GM18505 (cell line): ENCODE measurements at regions not wholly inside any gene's neighbourhood (a gene's known extent, or its start where the extent isn't known, plus 50 kb on each side); places are given as distances from the start of the nearest gene placed in this dataset.

Experiments
- ATAC-seq: cut with Tn5 transposase; IDR thresholded peaks from one replicate; pipeline ENCODE4 v1.9.1; 2021; ENCODE audit not compliant: unreplicated experiment
- POLR2A ChIP-seq: IDR thresholded peaks from 4 replicates; pipeline ENCODE4 v1.6.1; 2011; ENCODE audit warnings: borderline replicate concordance; ENCODE audit not compliant: insufficient read depth, insufficient read length; ENCODE audit errors: extremely low read depth

DNA sequence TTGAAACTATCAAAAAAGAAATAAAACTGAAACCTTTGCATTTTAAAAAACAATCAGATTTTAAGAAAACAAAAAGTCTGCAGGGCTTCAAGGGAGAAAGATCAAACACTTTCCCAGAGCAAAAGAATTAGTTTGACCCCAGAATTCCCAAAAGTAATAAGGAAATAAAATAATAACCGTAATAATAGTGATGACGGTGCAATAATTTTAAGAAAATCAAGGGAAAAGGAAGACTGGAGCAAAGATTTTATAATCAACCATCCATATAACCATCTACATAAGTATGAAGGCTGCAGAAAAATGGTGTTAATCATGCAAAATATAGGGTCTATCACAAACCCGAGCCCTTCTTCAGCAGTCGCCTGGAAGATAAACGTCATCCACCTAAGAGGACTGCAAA is 634.8 kb downstream of the GALR1 start:
- no peak for ATAC-seq
- TF ChIP-seq POLR2A: no peak

- no peak for ATAC-seq
- no peak for TF ChIP-seq POLR2A
These were observed 644.4 kb downstream of the GALR1 start for GRCh38 chr18:77894060-77894459.

- no peak for TF ChIP-seq POLR2A
- ATAC-seq: no peak
These were observed 645.6 kb downstream of the GALR1 start for GRCh38 chr18:77895250-77895649.

DNA sequence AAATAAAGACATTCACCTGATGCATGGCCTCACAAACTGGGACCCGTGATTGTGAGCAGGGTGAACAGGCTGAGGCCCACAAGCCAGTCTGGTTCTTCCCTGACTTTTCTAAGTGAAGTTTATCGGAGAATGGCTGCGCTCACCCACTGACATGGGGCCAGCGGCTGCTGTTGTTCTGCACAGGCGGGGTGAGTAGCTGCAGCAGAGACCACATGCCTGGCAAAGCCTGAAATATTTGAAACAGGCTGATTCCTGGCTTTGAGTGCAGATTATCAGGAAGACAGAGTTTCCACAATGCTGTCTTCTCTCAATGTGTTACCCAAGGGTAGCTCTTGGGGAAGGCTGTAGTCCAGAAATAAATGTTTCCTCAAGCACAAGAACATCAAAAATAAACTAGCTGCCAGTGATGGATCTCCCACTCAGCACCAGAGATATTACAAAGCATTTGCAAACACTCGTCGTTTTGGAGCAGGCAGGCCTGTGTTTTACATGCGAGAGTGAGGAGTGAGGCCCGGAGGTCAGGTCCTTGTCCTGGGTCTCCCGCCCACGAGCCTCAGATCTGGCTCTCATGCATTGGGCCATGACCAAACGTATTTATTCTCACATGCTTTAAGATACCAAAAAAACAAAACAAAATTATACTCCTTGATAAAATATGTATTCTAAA is 647.1 kb downstream of the GALR1 start:
- ATAC-seq: no peak
- no peak for TF ChIP-seq POLR2A

- no peak for ATAC-seq
- TF ChIP-seq POLR2A: no peak
These were observed 648.0 kb downstream of the GALR1 start for GRCh38 chr18:77897606-77898005.

DNA sequence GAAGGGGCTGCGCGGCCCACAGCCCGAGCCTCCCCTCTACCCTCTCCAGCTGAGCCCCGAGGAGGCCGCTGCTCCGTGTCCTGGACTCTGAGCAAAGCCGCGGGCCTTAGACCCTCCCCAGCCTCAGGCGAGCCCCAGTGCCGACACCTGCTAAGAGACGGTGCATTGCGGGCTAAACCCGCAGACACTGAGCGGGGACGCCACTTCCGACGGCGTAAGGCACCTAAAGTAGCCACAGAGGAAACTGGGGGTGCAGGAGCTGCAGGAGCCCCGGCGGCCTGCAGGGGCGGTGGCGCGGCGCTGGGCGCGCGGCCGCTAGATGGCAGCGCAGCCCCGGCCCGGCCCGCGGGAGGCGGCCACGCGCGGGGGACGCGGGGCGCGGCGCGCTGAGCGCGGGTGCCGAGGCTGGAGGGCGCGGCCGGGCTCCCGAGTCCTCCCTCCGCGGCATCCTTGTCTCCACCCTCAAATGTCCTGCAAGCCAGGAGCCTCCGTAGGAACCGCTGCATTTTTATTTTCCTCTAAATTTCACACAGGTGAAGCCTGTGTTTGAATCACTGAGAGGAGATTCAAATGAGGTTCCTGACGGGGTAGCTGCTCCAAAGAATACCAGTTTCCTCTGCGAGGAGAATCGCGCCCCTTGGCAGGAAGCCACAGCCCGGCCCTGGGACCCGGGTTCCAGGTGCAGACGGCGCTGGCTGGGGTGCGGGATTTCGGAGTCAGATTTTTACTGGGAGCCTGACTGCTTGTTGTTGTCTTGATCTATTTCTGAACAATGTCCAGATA is 650.5 kb downstream of the GALR1 start:
- ATAC-seq: peak; percentile 99
- TF ChIP-seq POLR2A: no peak

DNA sequence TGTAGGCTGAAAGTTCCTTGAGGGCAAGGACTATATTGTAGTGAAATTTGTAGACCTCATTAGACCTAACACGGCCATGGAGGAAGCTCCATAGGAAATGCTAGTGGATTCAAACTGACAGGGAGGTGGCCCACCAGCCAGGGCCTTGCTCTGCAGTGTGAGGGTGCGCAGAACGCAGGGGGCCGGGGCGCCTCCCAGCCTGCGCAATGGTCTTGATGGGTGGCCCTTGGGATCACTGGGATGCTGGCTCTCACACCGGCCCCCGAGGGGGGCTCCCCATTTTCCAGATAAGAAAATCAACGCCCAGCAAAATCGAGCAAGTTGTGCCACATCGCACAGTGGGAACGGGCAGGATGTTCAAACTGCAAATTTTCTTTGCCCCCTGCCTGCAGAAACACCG is 655.4 kb downstream of the GALR1 start:
- no peak for ATAC-seq

DNA sequence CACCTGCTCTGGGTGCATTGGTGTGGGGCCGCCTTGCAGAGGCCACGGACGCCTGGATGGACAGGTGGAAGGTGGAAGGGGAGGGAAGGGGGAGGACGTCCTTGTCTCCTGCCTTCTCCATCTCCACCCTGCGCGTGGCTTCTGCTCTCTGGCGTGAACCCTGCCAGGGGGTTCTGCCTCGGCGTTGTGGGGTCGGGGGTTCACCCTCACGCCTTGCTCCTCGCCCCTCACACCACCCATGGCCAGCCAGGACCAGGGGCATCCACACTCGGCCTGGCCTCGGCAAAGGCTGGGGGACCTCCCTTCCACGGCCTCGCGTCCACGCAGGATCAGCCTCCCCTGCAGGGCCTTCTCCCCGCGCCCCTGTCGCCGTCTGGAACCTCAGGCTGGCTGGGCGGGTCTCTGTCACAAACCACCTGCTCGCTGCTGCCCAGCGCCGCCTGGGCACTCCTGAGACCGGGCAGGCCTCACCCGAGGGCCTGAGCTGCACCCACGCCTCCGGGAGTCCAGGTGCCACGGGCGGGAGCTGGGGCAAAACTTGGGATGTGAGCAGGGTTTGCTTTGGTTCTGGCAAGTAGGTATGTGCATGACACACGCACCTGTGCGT is 655.9 kb downstream of the GALR1 start:
- no peak for ATAC-seq
- no peak for TF ChIP-seq POLR2A

More for the DNA sequence above, 655.4 kb downstream of the GALR1 start:
- no peak for TF ChIP-seq POLR2A

DNA sequence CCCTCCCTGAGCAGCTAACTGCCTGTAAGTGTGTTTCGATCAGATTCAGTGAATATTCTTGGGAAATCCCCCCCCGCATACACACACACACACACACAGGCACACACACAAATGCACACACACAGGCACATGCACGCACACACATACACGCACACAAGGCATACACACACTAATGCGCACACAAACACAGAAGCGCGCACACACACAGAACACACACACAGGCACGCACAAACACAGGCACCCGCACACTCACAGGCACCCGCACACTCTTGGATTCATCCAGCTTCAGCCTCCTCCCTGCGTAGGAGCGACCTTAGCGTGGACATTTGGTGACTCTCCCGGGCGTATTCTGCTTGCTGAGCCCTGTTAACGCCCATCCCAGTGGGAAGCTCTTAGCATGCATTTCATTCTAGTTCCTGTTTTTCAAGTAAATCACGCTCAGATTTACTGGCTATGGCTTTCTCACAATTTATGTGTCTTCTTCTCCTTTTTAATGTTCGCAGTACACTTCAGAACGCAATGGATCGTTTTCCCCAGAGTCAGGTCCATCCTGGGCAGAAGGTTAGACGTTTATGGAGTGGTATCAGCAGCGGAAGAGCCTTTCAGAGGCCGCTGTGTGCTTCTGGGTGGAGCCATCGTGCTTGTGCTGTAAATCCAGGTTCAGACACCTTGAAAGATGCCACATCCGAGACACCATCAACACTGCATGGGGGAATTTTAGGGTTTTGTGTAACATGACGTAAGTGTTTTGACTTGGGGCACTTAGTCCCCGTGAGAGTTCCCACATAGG is 656.6 kb downstream of the GALR1 start:
- no peak for TF ChIP-seq POLR2A
- ATAC-seq: no peak

DNA sequence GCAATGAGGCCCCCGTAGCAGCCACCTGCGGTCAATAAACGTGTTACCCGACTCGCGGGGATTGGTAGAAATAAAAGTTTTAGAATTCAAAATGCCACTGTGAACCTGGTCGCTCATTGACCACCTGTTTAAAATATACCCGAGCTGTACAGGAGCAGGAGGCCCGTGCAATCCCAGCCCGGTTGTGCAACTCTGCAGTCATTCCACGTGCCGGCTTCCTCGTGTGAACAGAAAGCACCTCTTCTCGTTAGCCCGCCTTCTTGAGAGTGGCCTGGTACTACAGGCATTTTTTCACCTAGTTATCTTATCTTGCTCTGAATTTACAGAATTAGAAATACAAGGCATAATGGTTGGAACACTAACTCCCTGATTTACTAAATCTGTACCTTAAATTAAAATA is 660.7 kb downstream of the GALR1 start:
- ATAC-seq: no peak
- no peak for TF ChIP-seq POLR2A

DNA sequence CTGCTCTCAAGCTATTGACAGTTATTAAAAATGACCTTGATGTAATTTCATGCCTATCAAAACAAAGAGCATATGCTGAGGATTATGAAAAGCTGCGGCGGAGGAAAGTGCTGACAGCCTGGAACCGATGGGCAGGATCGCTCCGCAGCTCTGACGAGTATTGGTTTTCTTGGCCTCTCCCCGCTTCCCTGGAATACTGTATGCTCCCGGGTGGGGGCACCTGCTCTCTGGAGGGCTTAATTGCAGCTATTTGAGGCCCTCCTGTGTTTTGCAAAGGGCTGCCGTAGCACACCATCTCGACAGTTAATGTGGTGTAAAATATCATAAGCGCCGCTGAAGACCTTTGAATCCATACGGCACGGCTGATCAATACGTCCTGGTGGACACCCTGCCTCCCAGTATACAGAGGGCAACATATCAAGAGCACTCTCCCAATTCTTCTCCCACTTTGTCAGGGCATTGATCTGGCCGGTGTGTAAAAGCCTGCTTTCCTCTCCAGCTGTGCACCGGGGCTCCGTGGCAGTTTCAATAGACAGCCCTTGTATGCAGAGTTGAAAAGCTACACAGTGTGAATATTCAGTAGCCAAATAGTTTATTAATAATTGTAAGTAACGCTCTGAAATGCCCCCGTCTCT is 662.4 kb downstream of the GALR1 start:
- ATAC-seq: no peak
- TF ChIP-seq POLR2A: no peak

DNA sequence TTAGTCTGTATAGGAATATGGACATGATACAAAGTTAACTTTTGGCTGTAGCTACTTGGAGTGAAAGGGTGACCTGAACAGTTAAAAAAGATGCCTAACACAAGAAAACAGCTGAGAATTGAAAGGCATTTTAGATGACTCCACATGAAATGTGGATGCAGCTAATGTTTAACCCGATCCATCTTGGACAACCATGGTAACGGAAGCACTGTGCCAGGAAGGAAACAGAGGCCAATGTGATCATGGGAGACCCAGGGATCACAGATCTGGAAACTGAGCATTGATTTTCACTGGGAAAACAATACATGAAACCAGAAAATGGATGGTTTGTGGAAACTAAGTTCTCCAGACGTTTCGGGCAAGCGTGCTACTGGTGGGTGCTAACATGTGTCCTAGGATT is 669.1 kb downstream of the GALR1 start:
- no peak for TF ChIP-seq POLR2A
- no peak for ATAC-seq

- TF ChIP-seq POLR2A: no peak
- no peak for ATAC-seq
These were observed 670.3 kb downstream of the GALR1 start for GRCh38 chr18:77919923-77920322.

GRCh38 chr18:77935342-77935741 is 685.7 kb downstream of the GALR1 start:
- ATAC-seq: no peak
- no peak for TF ChIP-seq POLR2A

GRCh38 chr18:77940566-77940965 is 690.9 kb downstream of the GALR1 start:
- ATAC-seq: no peak
- no peak for TF ChIP-seq POLR2A
